ENCODE measurements at regions not wholly inside any gene's neighbourhood (a gene's known extent, or its start where the extent isn't known, plus 50 kb on each side); places are given as distances from the start of the nearest gene placed in this dataset.
A peak's percentile ranks its signal among the peaks of the same experiment; 100 is the strongest.

- Histone ChIP-seq H3K4me3 (ENCODE audit: low read depth, low read length) (no peak overlapping the region), H3K27me3 (ENCODE audit: control insufficient read depth, insufficient read depth, low read length) (no peaks in the 10 kb centered on the region), H3K36me3 (ENCODE audit: control insufficient read depth, insufficient read depth, low read length) (no peaks in the 10 kb centered on the region)
- DNase-seq (ENCODE audit: low read depth) (peak; percentile 87), FAIRE-seq (peak; percentile 58)
- TF ChIP-seq CTCF (IDR thresholded peaks at IDR 0.05; ENCODE audit: insufficient read depth, low read length, severe bottlenecking), result no peak
These were observed 66.0 kb upstream of the CDH4 start for GRCh38 chr20:61185841-61186601.

- no peaks in the 10 kb centered on the region for H3K36me3 ChIP-seq (ENCODE audit: control insufficient read depth, insufficient read depth, low read length)
- DNase-seq (ENCODE audit: low read depth) (peak; percentile 1), FAIRE-seq (no peak)
- H3K27me3 ChIP-seq (ENCODE audit: control insufficient read depth, insufficient read depth, low read length), result no peaks in the 10 kb centered on the region
- no peak overlapping the region for H3K4me3 ChIP-seq (ENCODE audit: low read depth, low read length)
- TF ChIP-seq CTCF (IDR thresholded peaks at IDR 0.05; ENCODE audit: insufficient read depth, low read length, severe bottlenecking), result no peak
These were observed 65.1 kb upstream of the CDH4 start for GRCh38 chr20:61186771-61187472.

DNA sequence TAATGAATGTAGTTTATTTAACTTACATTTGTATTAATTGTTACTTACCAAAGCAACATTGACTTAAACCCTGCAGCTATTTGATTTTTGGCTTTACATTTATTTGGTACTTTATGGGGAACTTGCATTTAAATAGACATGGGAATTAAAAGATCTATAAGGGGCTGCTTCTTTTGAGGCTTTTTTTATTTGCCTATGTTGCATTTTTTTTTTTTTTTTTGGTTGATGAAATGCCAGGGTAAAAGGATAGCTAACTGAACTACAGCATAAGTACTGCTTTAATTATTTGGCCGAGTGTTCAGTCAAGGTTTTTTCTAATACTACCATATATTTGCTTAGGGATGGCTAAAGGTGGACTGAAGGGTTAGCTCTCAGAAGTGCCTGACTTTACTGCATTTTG lies 62.5 kb upstream of the CDH4 start:
- TF ChIP-seq CTCF (IDR thresholded peaks at IDR 0.05; ENCODE audit: insufficient read depth, low read length, severe bottlenecking), result no peak
- DNase-seq (ENCODE audit: low read depth) (no peak), FAIRE-seq (no peak)
- Histone ChIP-seq H3K36me3 (ENCODE audit: control insufficient read depth, insufficient read depth, low read length) (no peaks in the 10 kb centered on the region), H3K4me3 (ENCODE audit: low read depth, low read length) (no peak overlapping the region), H3K27me3 (ENCODE audit: control insufficient read depth, insufficient read depth, low read length) (no peaks in the 10 kb centered on the region)

- no peak overlapping the region for H3K4me3 ChIP-seq (ENCODE audit: low read depth, low read length)
- TF ChIP-seq CTCF (IDR thresholded peaks at IDR 0.05; ENCODE audit: insufficient read depth, low read length, severe bottlenecking), result no peak
- H3K36me3 ChIP-seq (ENCODE audit: control insufficient read depth, insufficient read depth, low read length), result no peaks in the 10 kb centered on the region
- FAIRE-seq (no peak), DNase-seq (ENCODE audit: low read depth) (no peak)
- H3K27me3 ChIP-seq (ENCODE audit: control insufficient read depth, insufficient read depth, low read length), result no peaks in the 10 kb centered on the region
These were observed 61.0 kb upstream of the CDH4 start for GRCh38 chr20:61191096-61191495.

DNA sequence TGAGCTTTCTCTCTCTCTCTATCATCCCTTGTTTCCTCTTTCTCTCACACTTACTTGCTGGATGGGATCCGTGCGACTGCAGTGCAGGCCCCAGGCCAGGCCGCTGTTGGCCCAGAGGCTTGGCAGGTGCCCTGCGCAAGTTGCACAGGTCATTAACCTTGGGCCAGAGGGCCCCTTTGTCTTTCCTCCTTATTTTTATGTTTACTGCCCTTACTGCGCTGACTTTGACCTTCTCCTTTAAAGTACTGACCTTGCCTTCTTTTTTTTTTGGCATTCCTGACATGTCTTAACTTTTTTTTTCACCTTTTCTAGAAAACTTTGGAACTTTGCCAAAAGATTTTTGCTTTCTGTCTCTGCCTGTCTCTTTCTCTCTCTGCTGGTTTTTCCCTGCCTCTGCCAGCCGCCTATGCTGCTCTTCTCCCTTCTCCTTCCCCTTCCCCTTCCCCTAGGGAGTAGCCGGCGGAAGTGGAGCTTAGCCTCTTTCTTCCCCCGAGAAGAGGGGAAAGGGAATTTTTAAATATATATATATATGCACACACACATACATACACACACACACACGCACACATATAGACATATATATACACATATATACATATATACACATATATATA lies 59.6 kb upstream of the CDH4 start:
- FAIRE-seq (no peak), DNase-seq (ENCODE audit: low read depth) (no peak)
- TF ChIP-seq CTCF (IDR thresholded peaks at IDR 0.05; ENCODE audit: insufficient read depth, low read length, severe bottlenecking), result no peak
- Histone ChIP-seq H3K27me3 (ENCODE audit: control insufficient read depth, insufficient read depth, low read length) (no peaks in the 10 kb centered on the region), H3K4me3 (ENCODE audit: low read depth, low read length) (no peak overlapping the region), H3K36me3 (ENCODE audit: control insufficient read depth, insufficient read depth, low read length) (no peaks in the 10 kb centered on the region)
